B cell (primary cell): ENCODE measurements at regions not wholly inside any gene's neighbourhood (a gene's known extent, or its start where the extent isn't known, plus 50 kb on each side); places are given as distances from the start of the nearest gene placed in this dataset.

ENCODE experiments used
- ATAC-seq: fragments of 200-7000 bp; cut with Tn5 transposase; one replicate; pipeline ENCODE4 v1.10.0; 2021; ENCODE audit warnings: low read depth, mild to moderate bottlenecking, moderate number of reproducible peaks, moderate library complexity
- CTCF ChIA-PET: fragments of 350-600 bp; sonication (Branson Sonifier 250); formaldehyde crosslinking; loops from one replicate; lab custom pipeline; 2021; ENCODE audit warnings: antibody characterized with exemption, inconsistent platforms; lab: Charles Lee
- POLR2A ChIA-PET: fragments of 350-600 bp; sonication (Branson Sonifier 250); formaldehyde crosslinking; loops from one replicate; lab custom pipeline; 2021; ENCODE audit warnings: antibody characterized with exemption; lab: Charles Lee
- DNase-seq: peaks from one replicate; pipeline ENCODE4 v3.0.0; 2013
- H2AFZ ChIP-seq: 2 replicates; pipeline ENCODE4 v1.6.1; 2012; ENCODE audit warnings: mild to moderate bottlenecking, low read depth, low read length; ENCODE audit not compliant: insufficient read depth, poor library complexity, severe bottlenecking
- H3K27ac ChIP-seq, 2 donors: 1 replicate in 1 of 2; 2 replicates in 1 of 2; pipeline ENCODE4 v1.5.1; 2012 to 2013; ENCODE audit warnings: low read length in 2 of 2, mild to moderate bottlenecking in 2 of 2, moderate library complexity in 1 of 2
- H3K27me3 ChIP-seq, 4 experiments: fragments of 200-600 bp in 1 of 4; sonication (generic) in 1 of 4; replicated peaks in 1 of 4; 1 replicate in 2 of 4; 2 replicates in 2 of 4; pipeline versions ENCODE4 v1.6.1 to v1.7.0; 2013 to 2016; ENCODE audit warnings: low read length in 3 of 4, mild to moderate bottlenecking in 2 of 4, mixed read lengths in 1 of 4, moderate library complexity in 1 of 4; ENCODE audit not compliant: insufficient read depth in 4 of 4, control insufficient read depth in 3 of 4; ENCODE audit errors: control extremely low read depth in 1 of 4
- H3K36me3 ChIP-seq, 2 experiments: replicated peaks in 1 of 2; 1 replicate in 1 of 2; 2 replicates in 1 of 2; pipeline versions ENCODE4 v1.6.1 to v1.7.1; 2013; ENCODE audit warnings: low read length in 1 of 2; ENCODE audit not compliant: insufficient read depth in 2 of 2, control insufficient read depth in 1 of 2; ENCODE audit errors: control extremely low read depth in 1 of 2, extremely low read depth in 1 of 2
- H3K4me1 ChIP-seq, 2 donors: fragments of 200-600 bp in 1 of 2; sonication (generic) in 1 of 2; 1 replicate in 1 of 2; 2 replicates in 1 of 2; pipeline versions ENCODE4 v1.5.1 to v1.6.1; 2013 to 2017; ENCODE audit warnings: low read length in 2 of 2; ENCODE audit not compliant: control insufficient read depth in 2 of 2, insufficient read depth in 2 of 2
- H3K4me2 ChIP-seq: replicated peaks from 2 replicates; pipeline ENCODE3; 2012; ENCODE audit warnings: mild to moderate bottlenecking, low read depth, low read length; ENCODE audit not compliant: poor library complexity, severe bottlenecking
- H3K4me3 ChIP-seq, 5 experiments: fragments of 200-600 bp in 1 of 5; sonication (generic) in 1 of 5; 1 replicate in 3 of 5; 2 replicates in 2 of 5; pipeline versions ENCODE4 v1.5.1 to v1.7.0; 2011 to 2016; ENCODE audit warnings: low read length in 4 of 5, mild to moderate bottlenecking in 4 of 5, low read depth in 2 of 5, control low read depth in 1 of 5, moderate library complexity in 1 of 5; ENCODE audit not compliant: insufficient read depth in 1 of 5; ENCODE audit errors: control extremely low read depth in 1 of 5, extremely low read depth in 1 of 5
- H3K79me2 ChIP-seq: fragments of 200-600 bp; sonication (generic); one replicate; pipeline ENCODE4 v1.6.0; 2016; ENCODE audit warnings: low read length; ENCODE audit not compliant: control insufficient read depth, insufficient read depth
- H3K9ac ChIP-seq: fragments of 200-600 bp; sonication (generic); 2 replicates; pipeline ENCODE4 v1.6.1; 2017; ENCODE audit warnings: mild to moderate bottlenecking, low read length, moderate library complexity
- H3K9me3 ChIP-seq, 3 donors: one replicate each; pipeline versions ENCODE4 v1.6.1 to v1.7.1; 2013; ENCODE audit warnings: low read length in 2 of 3; ENCODE audit not compliant: control insufficient read depth in 2 of 3, insufficient read depth in 1 of 3; ENCODE audit errors: control extremely low read depth in 1 of 3
- H4K20me1 ChIP-seq: 2 replicates; pipeline ENCODE4 v1.6.0; 2012; ENCODE audit warnings: mild to moderate bottlenecking, low read length; ENCODE audit not compliant: insufficient read depth, control insufficient read depth, poor library complexity, severe bottlenecking
- H3K27ac Mint-ChIP-seq: one replicate; pipeline ENCODE4 v1.8.0; 2021; ENCODE audit warnings: mixed read lengths
- H3K27me3 Mint-ChIP-seq: one replicate; pipeline ENCODE4 v1.8.0; 2021; ENCODE audit warnings: mixed read lengths
- H3K4me1 Mint-ChIP-seq: one replicate; pipeline ENCODE4 v1.8.0; 2021; ENCODE audit warnings: mixed read lengths
- H3K4me3 Mint-ChIP-seq: one replicate; pipeline ENCODE4 v1.8.0; 2021; ENCODE audit warnings: mixed read lengths
- H3K9me3 Mint-ChIP-seq: one replicate; pipeline ENCODE4 v1.8.0; 2022; ENCODE audit warnings: mixed read lengths; ENCODE audit not compliant: insufficient read depth
- CTCF ChIP-seq: fragments of 200-600 bp; IDR thresholded peaks from one replicate; pipeline ENCODE4 v1.8.0; 2022; ENCODE audit warnings: antibody characterized with exemption, mild to moderate bottlenecking
- EZH2 ChIP-seq: IDR thresholded peaks from 2 replicates; pipeline ENCODE4 v1.6.1; 2012; ENCODE audit warnings: borderline replicate concordance, low read depth, mild to moderate bottlenecking, moderate library complexity, low read length; ENCODE audit not compliant: insufficient read depth, poor library complexity, severe bottlenecking
- WGBS: methylation state at CpG from one replicate; pipeline ENCODE4 v1.1.5; 2013; ENCODE audit warnings: missing lambda C conversion rate; ENCODE audit not compliant: insufficient coverage; 5-methylcytosine and 5-hydroxymethylcytosine counted together
- intact Hi-C: fragments of 100-400 bp; cut with micrococcal nuclease; formaldehyde crosslinking; loops from one replicate; pipeline ENCODE4 v1.10.0; 2022

DNA sequence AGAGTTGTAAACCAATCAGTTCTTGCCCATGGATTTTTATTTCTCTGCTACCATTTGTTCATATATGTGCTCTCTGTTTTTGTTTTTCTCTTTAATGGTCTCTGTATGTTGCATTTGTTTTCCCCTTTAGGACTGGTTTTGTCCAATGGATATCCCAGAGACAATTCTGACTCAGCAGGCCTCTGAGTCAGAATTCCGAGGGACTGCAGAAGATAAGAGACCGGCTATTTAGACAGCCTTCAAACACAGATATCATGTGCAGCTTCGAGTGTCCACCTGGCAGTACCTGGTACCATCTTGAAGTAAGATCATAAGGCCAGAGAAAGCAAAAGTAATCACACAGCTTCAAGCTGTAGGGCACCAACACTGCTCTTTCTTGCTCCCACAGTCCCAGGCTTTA, 125.5 kb downstream of the ELOVL4 start:
- Histone ChIP-seq H3K27me3 (peaks cover 0 to 3% (median 0%) of the 10 kb centered on the region in 4 experiments), H3K79me2 (no peaks in the 10 kb centered on the region), H4K20me1 (no peaks in the 10 kb centered on the region), H3K4me1 (no peaks in the 10 kb centered on the region), H3K36me3 (no peaks in the 10 kb centered on the region), H2AFZ (no peak overlapping the region), H3K4me2 (no peak overlapping the region), H3K4me3 (no peak overlapping the region), H3K9me3 (no peaks in the 10 kb centered on the region), H3K27ac (no peak overlapping the region), H3K9ac (no peak overlapping the region)
- no peaks in the 10 kb centered on the region for H3K9me3 Mint-ChIP-seq
- H3K4me1 Mint-ChIP-seq: no peaks in the 10 kb centered on the region
- no peak for DNase-seq
- ATAC-seq: no peak
- 93% methylated on average over 3 of the region's 3 CpGs for WGBS
- H3K27me3 Mint-ChIP-seq: peaks cover 13% of the 10 kb centered on the region
- ChIA-PET CTCF (no interaction called here), POLR2A (no interaction called here)
- intact Hi-C loops: no loop called here
- H3K4me3 Mint-ChIP-seq: no peak overlapping the region
- TF ChIP-seq CTCF (no peak), EZH2 (no peak)
- H3K27ac Mint-ChIP-seq: no peak overlapping the region

DNA sequence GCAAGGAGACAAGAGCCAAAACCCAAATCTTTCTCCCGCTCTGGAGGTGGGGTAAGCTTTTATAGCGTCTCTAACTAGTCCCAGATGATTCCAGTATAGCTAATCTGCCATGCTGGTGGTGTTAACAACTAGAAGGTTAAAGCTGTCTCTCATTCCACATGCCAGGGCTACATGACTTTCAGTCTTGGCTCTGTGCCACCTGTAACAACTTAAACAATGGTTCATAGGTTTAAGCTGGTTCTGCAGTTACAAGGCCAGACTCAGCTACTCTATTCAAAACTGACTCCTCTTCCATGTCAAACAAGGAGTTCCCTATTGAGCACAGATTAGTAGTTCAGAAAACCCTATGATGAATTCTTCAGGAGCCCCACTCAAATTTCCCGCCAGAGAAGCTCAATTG, 128.9 kb downstream of the ELOVL4 start:
- Histone ChIP-seq H4K20me1 (no peaks in the 10 kb centered on the region), H3K79me2 (no peaks in the 10 kb centered on the region), H3K27ac (no peak overlapping the region), H3K9ac (no peak overlapping the region), H3K4me1 (no peaks in the 10 kb centered on the region), H3K36me3 (no peaks in the 10 kb centered on the region), H3K9me3 (no peaks in the 10 kb centered on the region), H2AFZ (no peak overlapping the region), H3K4me2 (no peak overlapping the region), H3K27me3 (peaks cover 0 to 3% (median 0%) of the 10 kb centered on the region in 4 experiments), H3K4me3 (no peak overlapping the region)
- peaks cover 9% of the 10 kb centered on the region for H3K27me3 Mint-ChIP-seq
- no peak overlapping the region for H3K4me3 Mint-ChIP-seq
- no peak for DNase-seq
- ChIA-PET POLR2A (no interaction called here), CTCF (interaction anchor here (0.8 kb wide), 2 partner anchors 10 to 47 kb away, joined by 3 to 4 read pairs; no protein-coding TSS in a partner anchor)
- H3K27ac Mint-ChIP-seq: no peak overlapping the region
- TF ChIP-seq EZH2 (no peak), CTCF (no peak)
- intact Hi-C loops: no loop called here
- H3K9me3 Mint-ChIP-seq: no peaks in the 10 kb centered on the region
- WGBS: 77% methylated on average over 2 of the region's 3 CpGs
- no peak for ATAC-seq
- H3K4me1 Mint-ChIP-seq: no peaks in the 10 kb centered on the region
